HCT116 (cell line): ENCODE measurements at regions not wholly inside any gene's neighbourhood (a gene's known extent, or its start where the extent isn't known, plus 50 kb on each side); places are given as distances from the start of the nearest gene placed in this dataset.

Source experiments
- EZH2 ChIP-seq: fragments of 200-600 bp; sonication (generic); IDR thresholded peaks from 2 replicates; pipeline ENCODE4 v1.6.1; 2017; ENCODE audit warnings: antibody characterized with exemption, mixed run types
- EZH2phosphoT487 ChIP-seq: fragments of 200-600 bp; IDR thresholded peaks from 2 replicates; pipeline ENCODE4 v1.6.1; 2018; ENCODE audit warnings: antibody characterized with exemption, borderline replicate concordance
- JUND ChIP-seq: IDR thresholded peaks from 2 replicates; pipeline ENCODE4 v1.6.1; 2012
- POLR2A ChIP-seq: IDR thresholded peaks from 2 replicates; pipeline ENCODE4 v1.7.0; 2011; ENCODE audit warnings: borderline replicate concordance; ENCODE audit not compliant: insufficient read depth, insufficient read length; ENCODE audit errors: extremely low read depth
- POLR2AphosphoS5 ChIP-seq: IDR thresholded peaks from 2 replicates; pipeline ENCODE4 v1.6.1; 2011; ENCODE audit warnings: mild to moderate bottlenecking, low read depth, low read length, moderate library complexity
- RAD21 ChIP-seq: IDR thresholded peaks from 2 replicates; pipeline ENCODE4 v1.6.1; 2012; ENCODE audit warnings: low read depth, mild to moderate bottlenecking
- SP1 ChIP-seq: IDR thresholded peaks from 2 replicates; pipeline ENCODE4 v1.6.1; 2012; ENCODE audit warnings: low read depth
- ZNF274 ChIP-seq: fragments of 200-500 bp; sonication (Bioruptor generic); IDR thresholded peaks from 2 replicates; pipeline ENCODE4 v1.6.1; 2014; ENCODE audit warnings: mild to moderate bottlenecking, low read depth, low read length, inconsistent platforms
- TF ChIP-seq, protein P1 (sequence below), 3 experiments: fragments of 200-600 bp in 1 of 3; sonication (generic) in 1 of 3; IDR thresholded peaks in 2 of 3; conservative IDR thresholded peaks in 1 of 3; 2 replicates each; pipeline ENCODE4 v1.5.1; 2012 to 2017; ENCODE audit warnings: low read depth in 2 of 3, low read length in 2 of 3, antibody characterized with exemption in 1 of 3, borderline replicate concordance in 1 of 3, control low read depth in 1 of 3, mild to moderate bottlenecking in 1 of 3, mixed read lengths in 1 of 3, mixed run types in 1 of 3, moderate library complexity in 1 of 3; ENCODE audit not compliant: insufficient read depth in 1 of 3

DNA sequence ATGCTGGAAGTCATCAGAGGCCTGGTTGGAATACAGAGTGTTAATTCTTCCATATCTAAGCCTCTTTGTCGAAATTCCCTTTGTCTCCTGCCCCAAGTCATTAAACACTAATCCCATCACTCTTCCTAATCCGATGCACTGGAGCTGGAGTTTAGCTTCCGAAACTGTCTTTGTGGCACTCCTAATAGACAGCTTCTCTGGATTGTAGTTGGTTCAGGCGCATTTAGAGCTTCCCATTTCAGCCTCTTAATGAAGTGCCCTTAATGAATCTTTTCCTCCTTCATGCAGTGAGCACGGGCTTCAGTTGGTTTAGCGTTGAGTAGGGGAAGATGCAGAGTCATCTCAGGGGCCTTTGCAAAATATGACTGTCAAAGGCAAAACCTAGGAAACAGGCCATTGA, 72.2 kb upstream of the MEIS1 start:
- TF ChIP-seq, protein P1, sequence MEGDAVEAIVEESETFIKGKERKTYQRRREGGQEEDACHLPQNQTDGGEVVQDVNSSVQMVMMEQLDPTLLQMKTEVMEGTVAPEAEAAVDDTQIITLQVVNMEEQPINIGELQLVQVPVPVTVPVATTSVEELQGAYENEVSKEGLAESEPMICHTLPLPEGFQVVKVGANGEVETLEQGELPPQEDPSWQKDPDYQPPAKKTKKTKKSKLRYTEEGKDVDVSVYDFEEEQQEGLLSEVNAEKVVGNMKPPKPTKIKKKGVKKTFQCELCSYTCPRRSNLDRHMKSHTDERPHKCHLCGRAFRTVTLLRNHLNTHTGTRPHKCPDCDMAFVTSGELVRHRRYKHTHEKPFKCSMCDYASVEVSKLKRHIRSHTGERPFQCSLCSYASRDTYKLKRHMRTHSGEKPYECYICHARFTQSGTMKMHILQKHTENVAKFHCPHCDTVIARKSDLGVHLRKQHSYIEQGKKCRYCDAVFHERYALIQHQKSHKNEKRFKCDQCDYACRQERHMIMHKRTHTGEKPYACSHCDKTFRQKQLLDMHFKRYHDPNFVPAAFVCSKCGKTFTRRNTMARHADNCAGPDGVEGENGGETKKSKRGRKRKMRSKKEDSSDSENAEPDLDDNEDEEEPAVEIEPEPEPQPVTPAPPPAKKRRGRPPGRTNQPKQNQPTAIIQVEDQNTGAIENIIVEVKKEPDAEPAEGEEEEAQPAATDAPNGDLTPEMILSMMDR (IDR thresholded peaks at IDR 0.05 in 2 of 3, conservative IDR thresholded peaks at IDR 0.05 in 1 of 3; ENCODE audit: borderline replicate concordance in 1 of 3, insufficient read depth in 1 of 3, low read depth in 2 of 3, low read length in 2 of 3) = no peak
- TF ChIP-seq POLR2A (no peak), SP1 (no peak), EZH2 (no peak), RAD21 (no peak), POLR2AphosphoS5 (no peak), EZH2phosphoT487 (no peak), ZNF274 (no peak), JUND (no peak)
